NT2/D1 (cell line): ENCODE measurements at regions not wholly inside any gene's neighbourhood (a gene's known extent, or its start where the extent isn't known, plus 50 kb on each side); places are given as distances from the start of the nearest gene placed in this dataset.

Experiments
- SUZ12 ChIP-seq: IDR thresholded peaks from 2 replicates; pipeline ENCODE4 v1.6.1; 2011; ENCODE audit not compliant: insufficient read length, insufficient read depth; ENCODE audit errors: extremely low read depth
- YY1 ChIP-seq: IDR thresholded peaks from 2 replicates; pipeline ENCODE4 v1.6.1; 2011; ENCODE audit not compliant: insufficient read length, insufficient read depth
- ZNF274 ChIP-seq: IDR thresholded peaks from 2 replicates; pipeline ENCODE4 v1.6.1; 2011; ENCODE audit warnings: mild to moderate bottlenecking, low read depth, low read length

GRCh38 chr2:147141930-147142329 lies 702.9 kb upstream of the ACVR2A start:
- TF ChIP-seq YY1, result no peak
- no peak for TF ChIP-seq ZNF274
- no peak for TF ChIP-seq SUZ12
